HEK293 (cell line): ENCODE measurements at regions not wholly inside any gene's neighbourhood (a gene's known extent, or its start where the extent isn't known, plus 50 kb on each side); places are given as distances from the start of the nearest gene placed in this dataset.

Experiments
- CTCF ChIA-PET: fragments of 350-600 bp; formaldehyde crosslinking; extraction: SDS; loops from one replicate; lab custom pipeline; 2021; ENCODE audit warnings: antibody characterized with exemption; lab: Yijun Ruan, JAX
- POLR2A ChIA-PET: fragments of 300-600 bp; formaldehyde crosslinking; extraction: SDS; loops from one replicate; lab custom pipeline; 2020; ENCODE audit warnings: antibody characterized with exemption, inconsistent platforms; lab: Yijun Ruan, JAX
- H3K27ac ChIP-seq: fragments of 200-500 bp; sonication (Bioruptor generic); 2 replicates; pipeline ENCODE4 v1.5.1; 2014; ENCODE audit warnings: low read depth, low read length, control low read depth, inconsistent platforms; ENCODE audit errors: extremely low read depth
- H3K36me3 ChIP-seq, 2 experiments: fragments of 200-500 bp in 1 of 2; sonication (Bioruptor generic) in 1 of 2; 1 replicate in 1 of 2; 2 replicates in 1 of 2; pipeline ENCODE4 v1.5.1; 2014 to 2017; ENCODE audit warnings: inconsistent platforms in 2 of 2, low read length in 2 of 2; ENCODE audit not compliant: control insufficient read depth in 2 of 2, insufficient read depth in 1 of 2
- H3K4me1 ChIP-seq: fragments of 200-500 bp; sonication (Bioruptor generic); 2 replicates; pipeline ENCODE4 v1.5.1; 2014; ENCODE audit warnings: mild to moderate bottlenecking, low read length, inconsistent platforms; ENCODE audit not compliant: control insufficient read depth, insufficient read depth
- H3K4me3 ChIP-seq: 2 replicates; pipeline ENCODE4 v1.5.1; 2011; ENCODE audit warnings: low read depth, mild to moderate bottlenecking, control low read depth, low read length, moderate library complexity
- H3K9me3 ChIP-seq: fragments of 200-500 bp; sonication (Bioruptor generic); 2 replicates; pipeline ENCODE4 v1.5.1; 2014; ENCODE audit warnings: low read depth, low read length, inconsistent platforms; ENCODE audit not compliant: control insufficient read depth, insufficient read depth
- BCL11A ChIP-seq: fragments of 450-650 bp; formaldehyde crosslinking; IDR thresholded peaks from 2 replicates; pipeline ENCODE4 v1.5.1; 2016; ENCODE audit warnings: low read depth, missing biosample characterization, missing genetic modification characterization
- BCL11B ChIP-seq: fragments of 450-650 bp; formaldehyde crosslinking; IDR thresholded peaks from 2 replicates; pipeline ENCODE4 v1.5.1; 2016; ENCODE audit warnings: low read depth, missing biosample characterization, missing genetic modification characterization
- ELK4 ChIP-seq: IDR thresholded peaks from 2 replicates; pipeline ENCODE4 v1.6.1; 2011; ENCODE audit warnings: mild to moderate bottlenecking, low read depth, low read length, borderline replicate concordance
- IKZF3 ChIP-seq: fragments of 450-650 bp; IDR thresholded peaks from 2 replicates; pipeline ENCODE4 v1.5.0; 2018; ENCODE audit warnings: missing biosample characterization, mild to moderate bottlenecking, missing genetic modification characterization, moderate library complexity
- MZF1 ChIP-seq: fragments of 450-650 bp; formaldehyde crosslinking; IDR thresholded peaks from 2 replicates; pipeline ENCODE4 v1.5.1; 2017; ENCODE audit warnings: missing biosample characterization, missing genetic modification characterization, borderline replicate concordance
- PRDM10 ChIP-seq: fragments of 450-650 bp; formaldehyde crosslinking; IDR thresholded peaks from 2 replicates; pipeline ENCODE4 v1.5.1; 2016; ENCODE audit warnings: missing biosample characterization, missing genetic modification characterization
- PRDM4 ChIP-seq: fragments of 450-650 bp; formaldehyde crosslinking; IDR thresholded peaks from 2 replicates; pipeline ENCODE4 v1.5.1; 2017; ENCODE audit warnings: missing biosample characterization, missing genetic modification characterization
- SP2 ChIP-seq: fragments of 450-650 bp; formaldehyde crosslinking; IDR thresholded peaks from 2 replicates; pipeline ENCODE4 v1.5.1; 2016; ENCODE audit warnings: missing biosample characterization, missing genetic modification characterization
- TSHZ1 ChIP-seq: fragments of 450-650 bp; formaldehyde crosslinking; IDR thresholded peaks from 2 replicates; pipeline ENCODE4 v1.5.1; 2016; ENCODE audit warnings: missing biosample characterization, missing genetic modification characterization, borderline replicate concordance
- YY1 ChIP-seq: fragments of 450-650 bp; formaldehyde crosslinking; IDR thresholded peaks from 2 replicates; pipeline ENCODE4 v1.5.1; 2018; ENCODE audit warnings: missing biosample characterization, missing genetic modification characterization
- ZBTB17 ChIP-seq: fragments of 450-650 bp; formaldehyde crosslinking; IDR thresholded peaks from 2 replicates; pipeline ENCODE4 v1.5.1; 2016; ENCODE audit warnings: missing biosample characterization, missing genetic modification characterization
- ZNF121 ChIP-seq: fragments of 450-650 bp; formaldehyde crosslinking; IDR thresholded peaks from 2 replicates; pipeline ENCODE4 v1.5.1; 2016; ENCODE audit warnings: missing biosample characterization, missing genetic modification characterization
- ZNF274 ChIP-seq, 2 experiments: fragments of 200-500 bp in 1 of 2; fragments of 450-650 bp in 1 of 2; sonication (Bioruptor generic) in 1 of 2; formaldehyde crosslinking in 1 of 2; IDR thresholded peaks; 2 replicates each; pipeline versions ENCODE4 v1.5.1 to v1.6.1; 2014 to 2016; ENCODE audit warnings: borderline replicate concordance in 1 of 2, inconsistent platforms in 1 of 2, low read length in 1 of 2, missing biosample characterization in 1 of 2, missing genetic modification characterization in 1 of 2
- ZNF292 ChIP-seq: fragments of 450-650 bp; formaldehyde crosslinking; IDR thresholded peaks from 2 replicates; pipeline ENCODE4 v1.5.1; 2016; ENCODE audit warnings: low read depth, missing biosample characterization, missing genetic modification characterization, borderline replicate concordance
- ZNF350 ChIP-seq: fragments of 450-650 bp; formaldehyde crosslinking; IDR thresholded peaks from 2 replicates; pipeline ENCODE4 v1.5.0; 2017; ENCODE audit warnings: missing biosample characterization, mild to moderate bottlenecking, missing genetic modification characterization
- ZNF366 ChIP-seq: fragments of 450-650 bp; formaldehyde crosslinking; conservative IDR thresholded peaks from 2 replicates; pipeline ENCODE4 v1.5.1; 2016; ENCODE audit warnings: missing biosample characterization, missing genetic modification characterization
- ZNF501 ChIP-seq: fragments of 450-650 bp; formaldehyde crosslinking; IDR thresholded peaks from 2 replicates; pipeline ENCODE4 v1.5.1; 2016; ENCODE audit warnings: missing biosample characterization, missing genetic modification characterization
- ZNF664 ChIP-seq: fragments of 450-650 bp; formaldehyde crosslinking; IDR thresholded peaks from 2 replicates; pipeline ENCODE4 v1.5.1; 2016; ENCODE audit warnings: missing biosample characterization, missing genetic modification characterization
- ZNF677 ChIP-seq: fragments of 450-650 bp; IDR thresholded peaks from 2 replicates; pipeline ENCODE4 v1.5.0; 2018; ENCODE audit warnings: missing biosample characterization, mild to moderate bottlenecking, missing genetic modification characterization, moderate library complexity
- ZNF791 ChIP-seq: fragments of 450-650 bp; formaldehyde crosslinking; IDR thresholded peaks from 2 replicates; pipeline ENCODE4 v1.5.1; 2016; ENCODE audit warnings: missing biosample characterization, missing genetic modification characterization
- ZSCAN5A ChIP-seq: fragments of 450-650 bp; formaldehyde crosslinking; IDR thresholded peaks from 2 replicates; pipeline ENCODE4 v1.5.1; 2016; ENCODE audit warnings: missing biosample characterization, missing genetic modification characterization

GRCh38 chr1:30262158-30262557 is 461.2 kb downstream of the MATN1 start (continued):
- TF ChIP-seq ZSCAN5A (no peak), SP2 (tag by site-specific recombination) (no peak), ZNF664 (tag by site-specific recombination) (no peak), TSHZ1 (tag by site-specific recombination) (no peak)

GRCh38 chr1:30260318-30260717 is 463.1 kb downstream of the MATN1 start:
- H3K4me3 ChIP-seq, result no peak overlapping the region
- no peak for TF ChIP-seq ZNF677 (tag by site-specific recombination)
- no peak for TF ChIP-seq ELK4
- TF ChIP-seq ZNF366 (tag by site-specific recombination), result no peak
- TF ChIP-seq ZNF501, result no peak
- TF ChIP-seq MZF1 (tag by site-specific recombination), result no peak
- no peak for TF ChIP-seq ZNF350 (tag by site-specific recombination)
- TF ChIP-seq, all 188 proteins: peak for 0
- ChIA-PET POLR2A (no interaction called here), CTCF (no interaction called here)
- H3K9me3 ChIP-seq, result no peaks in the 10 kb centered on the region
- H3K36me3 ChIP-seq, result no peaks in the 10 kb centered on the region
- no peak overlapping the region for H3K27ac ChIP-seq
- no peaks in the 10 kb centered on the region for H3K4me1 ChIP-seq

GRCh38 chr1:30259631-30260030 is 463.8 kb downstream of the MATN1 start:
- Histone ChIP-seq H3K4me3 (no peak overlapping the region), H3K9me3 (no peaks in the 10 kb centered on the region), H3K36me3 (no peaks in the 10 kb centered on the region)
- ChIA-PET POLR2A (no interaction called here), CTCF (interaction anchor here (1.5 kb wide), 1 partner anchor 27 kb away, joined by 5 read pairs; no protein-coding TSS in a partner anchor)
- TF ChIP-seq ZNF791 (tag by site-specific recombination), result no peak
- TF ChIP-seq PRDM10 (tag by site-specific recombination), result no peak
- no peak for TF ChIP-seq YY1 (tag by site-specific recombination)
- no peak for TF ChIP-seq ZNF121
- no peak for TF ChIP-seq ZNF274 (IDR thresholded peaks at IDR 0.05; ENCODE audit: low read length)
- TF ChIP-seq ZNF274 (tag by site-specific recombination; IDR thresholded peaks at IDR 0.05; ENCODE audit: borderline replicate concordance), result no peak
- no peak for TF ChIP-seq BCL11B (tag by site-specific recombination)
- TF ChIP-seq ZNF292 (tag by site-specific recombination), result no peak
- TF ChIP-seq PRDM4 (tag by site-specific recombination), result no peak
- no peak for TF ChIP-seq ZBTB17 (tag by site-specific recombination)
- TF ChIP-seq IKZF3 (tag by site-specific recombination), result no peak
- TF ChIP-seq BCL11A, result no peak
- TF ChIP-seq, all 188 proteins: peak for 0
- Histone ChIP-seq H3K27ac (no peak overlapping the region), H3K4me1 (no peaks in the 10 kb centered on the region)
